NCI-H82 treated with DMSO at 0.1 percent for 48 hours (cell line): ENCODE measurements at regions not wholly inside any gene's neighbourhood (a gene's known extent, or its start where the extent isn't known, plus 50 kb on each side); places are given as distances from the start of the nearest gene placed in this dataset.
A peak's percentile ranks its signal among the peaks of the same experiment; 100 is the strongest.

ENCODE experiments used
- DNase-seq: peaks from one replicate; lab custom pipeline; 2025; ENCODE audit not compliant: unreplicated experiment; lab: John Stamatoyannopoulos, UW

DNA sequence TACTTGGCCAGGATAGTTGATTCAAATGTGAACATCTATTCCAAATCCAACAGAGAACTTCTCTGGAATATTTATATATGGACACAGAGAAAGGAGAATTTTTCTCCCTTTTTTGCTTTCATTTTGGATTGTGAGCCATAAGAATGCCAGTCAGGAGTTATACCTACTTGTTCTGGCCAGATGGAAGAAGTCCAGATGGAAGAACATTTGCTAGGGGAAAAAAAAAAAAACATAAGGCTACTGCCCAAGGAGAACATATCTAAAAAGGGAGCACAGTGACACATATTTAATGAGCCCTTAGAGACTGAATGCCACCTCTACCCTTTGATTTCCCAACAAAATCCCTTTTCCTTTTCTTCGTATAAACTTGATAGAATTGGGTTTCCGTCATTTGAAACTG, 61.7 kb upstream of the PPP2R2B start:
- no peak for DNase-seq

DNA sequence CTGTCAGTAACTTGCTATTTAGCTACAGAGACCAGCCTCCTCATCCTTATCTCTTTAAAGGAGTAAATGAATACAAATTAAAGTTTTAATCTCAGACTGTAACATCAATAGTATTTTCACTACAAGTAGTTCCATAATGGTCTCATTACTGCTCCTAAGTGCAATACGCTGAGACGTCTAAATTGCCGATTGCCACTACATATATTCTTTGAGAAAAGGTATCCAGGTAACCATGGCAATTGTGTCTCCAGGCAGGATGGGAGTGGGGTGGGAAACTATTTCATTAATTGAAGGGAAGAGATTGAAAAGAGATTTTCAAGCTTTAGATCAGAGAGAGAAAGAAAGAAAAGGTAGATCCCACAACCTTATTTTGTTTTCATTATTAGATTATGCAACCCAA, 65.5 kb upstream of the PPP2R2B start:
- DNase-seq, result no peak

GRCh38 chr5:146944764-146945616, 66.4 kb upstream of the PPP2R2B start:
- no peak for DNase-seq

DNA sequence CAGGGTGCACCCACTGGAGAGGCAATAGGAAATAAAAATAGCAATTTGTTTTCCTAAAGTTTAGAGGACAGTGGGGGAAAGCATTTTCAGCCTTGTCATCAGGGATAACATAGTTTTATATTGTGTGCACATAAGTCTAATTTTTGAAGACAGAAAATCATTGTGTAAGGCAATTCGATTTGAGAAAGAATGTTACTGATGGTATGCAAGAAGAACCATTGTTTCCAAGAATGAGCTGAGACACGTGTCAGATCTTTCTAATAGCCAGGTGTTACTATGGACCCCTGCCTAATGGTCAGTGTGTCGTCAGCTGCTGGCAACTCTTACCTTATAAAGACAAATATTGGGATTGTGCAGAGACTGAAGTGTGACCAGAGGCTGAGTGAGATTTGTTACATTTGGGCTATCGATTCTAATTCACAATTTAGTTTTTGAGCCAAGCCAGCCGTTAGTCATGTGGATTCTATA, 67.1 kb upstream of the PPP2R2B start:
- DNase-seq, result no peak

- peak; percentile 14 for DNase-seq
Measured at GRCh38 chr5:146947181-146947941, 68.8 kb upstream of the PPP2R2B start.

GRCh38 chr5:146948666-146949065, 70.1 kb upstream of the PPP2R2B start:
- DNase-seq, result no peak

GRCh38 chr5:146952168-146952567, 73.6 kb upstream of the PPP2R2B start:
- DNase-seq, result no peak

DNA sequence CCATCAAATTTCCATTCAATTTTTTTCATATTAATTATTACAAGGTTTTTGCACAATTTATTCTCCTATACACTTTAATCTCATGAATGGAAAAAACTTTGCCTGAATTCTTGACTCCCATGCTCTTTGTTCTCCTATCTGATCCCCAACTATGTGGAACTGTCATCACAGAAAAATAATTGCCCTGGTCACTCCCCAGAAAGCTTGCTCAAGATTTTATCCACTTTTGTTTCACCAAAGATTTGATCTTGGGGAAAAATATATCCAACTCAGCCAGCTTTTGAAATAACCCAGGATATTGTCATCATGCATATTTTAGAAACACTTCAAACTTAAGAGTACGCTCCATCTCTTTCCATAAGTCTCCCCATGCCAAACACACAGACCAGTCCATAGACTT, 77.7 kb upstream of the PPP2R2B start:
- DNase-seq, result no peak

DNA sequence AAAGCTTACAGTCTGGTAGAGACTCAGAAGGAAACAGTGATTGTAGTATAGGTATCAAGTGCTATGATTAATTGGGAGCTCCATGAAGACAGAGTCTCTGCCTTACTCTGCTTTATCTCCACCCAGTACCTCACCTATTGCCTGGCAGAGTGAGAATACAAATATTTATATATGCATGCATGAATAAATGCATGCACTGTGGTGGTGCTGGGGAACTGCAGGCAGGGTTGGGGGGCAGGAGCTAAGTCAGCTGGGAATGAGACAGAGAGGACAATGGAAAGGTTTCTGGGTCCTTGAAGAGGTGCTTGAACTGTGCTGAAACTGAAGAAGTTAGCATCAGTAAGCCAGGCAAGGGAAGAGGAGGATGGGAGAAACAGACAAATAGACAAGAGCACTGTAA, 80.8 kb upstream of the PPP2R2B start:
- no peak for DNase-seq

DNA sequence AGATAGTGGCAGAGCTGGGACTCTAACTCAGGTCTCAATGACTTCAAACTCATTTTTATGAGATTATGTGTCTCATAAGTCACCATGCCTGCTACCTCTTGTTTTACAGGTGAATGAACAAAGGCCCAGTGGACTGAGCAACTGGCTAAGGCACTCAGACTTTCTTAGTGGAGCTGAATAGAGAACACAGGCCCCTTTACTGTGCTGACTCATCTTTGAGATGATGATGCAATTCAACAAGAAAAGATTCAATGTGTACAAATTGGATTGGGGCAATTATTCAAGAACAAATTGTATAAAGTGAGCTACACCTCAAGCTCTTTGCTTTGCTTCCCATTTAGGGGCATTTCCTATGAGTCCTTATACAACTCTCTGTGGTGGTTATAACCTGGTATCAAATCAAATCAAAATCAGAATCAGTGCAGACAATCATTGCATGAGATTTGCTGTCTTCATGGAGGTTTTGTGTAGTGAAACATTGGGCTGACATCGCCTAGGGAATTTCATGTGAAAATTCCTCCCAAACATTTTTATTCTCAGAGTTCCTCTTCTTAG, 84.3 kb upstream of the PPP2R2B start:
- DNase-seq, result no peak

GRCh38 chr5:146965761-146966659, 87.5 kb upstream of the PPP2R2B start:
- peak; percentile 80 for DNase-seq

DNA sequence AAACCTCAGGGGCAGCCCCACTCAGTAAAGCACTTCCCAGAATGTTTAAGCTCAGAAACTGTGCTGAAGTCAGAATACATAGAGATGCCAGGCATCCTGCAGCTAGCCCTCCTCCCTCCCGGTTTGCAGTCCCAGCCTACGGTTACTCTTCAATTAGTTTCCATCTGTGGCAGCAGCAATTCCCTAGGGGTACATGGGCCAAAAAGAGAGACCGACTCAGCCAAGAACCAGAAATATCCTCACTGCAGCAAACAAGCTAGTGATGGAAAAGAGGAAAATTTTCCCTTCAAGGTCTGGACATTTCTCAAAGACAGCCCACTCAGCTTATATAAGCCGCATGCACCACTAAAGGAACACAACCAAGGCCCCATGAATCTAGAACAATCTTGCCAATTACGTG, 89.1 kb upstream of the PPP2R2B start:
- DNase-seq, result no peak

- DNase-seq, result no peak
Measured at GRCh38 chr5:146971401-146971800, 92.8 kb upstream of the PPP2R2B start.

GRCh38 chr5:146986469-146986868, 107.9 kb upstream of the PPP2R2B start:
- no peak for DNase-seq

GRCh38 chr5:146993876-146994530, 115.4 kb upstream of the PPP2R2B start:
- DNase-seq, result no peak

DNA sequence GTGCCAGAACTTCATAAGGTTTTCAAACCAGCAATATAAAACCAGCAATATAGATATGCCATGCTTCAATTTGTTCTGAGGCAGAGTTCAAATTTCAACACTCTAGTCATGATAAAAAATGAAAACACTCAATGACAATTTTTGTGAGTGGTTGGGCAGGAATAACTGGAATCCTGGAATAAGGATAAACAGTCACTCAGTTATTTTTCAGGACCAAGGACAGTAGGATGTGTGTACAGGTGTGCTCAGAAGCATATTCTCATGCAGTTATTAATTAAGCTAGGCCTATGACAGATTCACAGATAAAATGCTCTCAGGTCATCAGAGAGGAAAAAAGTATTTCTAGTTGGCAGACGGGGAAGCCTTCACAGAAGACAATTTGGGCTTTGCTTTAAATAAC, 117.3 kb upstream of the PPP2R2B start:
- no peak for DNase-seq

- DNase-seq, result no peak
Measured at GRCh38 chr5:147015405-147015804, 136.8 kb upstream of the PPP2R2B start.

- no peak for DNase-seq
Measured at GRCh38 chr5:147017191-147017590, 138.6 kb upstream of the PPP2R2B start.

DNA sequence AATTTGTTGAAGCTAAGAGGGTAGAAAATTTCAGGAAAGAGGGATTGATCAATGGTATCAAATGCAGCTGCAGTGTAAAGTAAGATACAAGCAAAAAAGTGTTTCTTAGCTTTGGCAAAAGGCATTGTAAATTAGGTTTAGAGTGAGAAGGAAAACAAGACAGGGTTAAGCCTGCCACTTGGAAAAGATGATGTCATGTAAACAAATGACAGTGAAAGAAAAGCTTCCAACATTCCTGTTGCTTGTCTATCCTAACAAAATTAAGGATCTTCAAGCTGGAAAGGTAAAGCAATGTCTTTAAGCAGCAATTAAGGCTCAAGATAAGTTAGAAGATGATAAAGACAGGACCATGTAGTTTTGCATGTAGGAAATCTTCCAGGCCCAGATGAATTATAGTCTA, 139.1 kb upstream of the PPP2R2B start:
- no peak for DNase-seq

- no peak for DNase-seq
Measured at GRCh38 chr5:147018812-147019211, 140.3 kb upstream of the PPP2R2B start.
